Activated CD8-positive, alpha-beta T cell treated with anti-CD3 and anti-CD28 coated beads for 36 hours (primary cell): ENCODE measurements at regions not wholly inside any gene's neighbourhood (a gene's known extent, or its start where the extent isn't known, plus 50 kb on each side); places are given as distances from the start of the nearest gene placed in this dataset.

ENCODE experiments used
- ATAC-seq: fragments of 200-7000 bp; cut with Tn5 transposase; one replicate; pipeline ENCODE4 v1.10.0; 2021; ENCODE audit warnings: mild to moderate bottlenecking, moderate library complexity
- CTCF ChIA-PET: fragments of 350-600 bp; sonication (Branson Sonifier 250); formaldehyde crosslinking; loops from one replicate; lab custom pipeline; 2021; ENCODE audit warnings: antibody characterized with exemption; lab: Charles Lee
- POLR2A ChIA-PET: fragments of 350-600 bp; sonication (Branson Sonifier 250); formaldehyde crosslinking; loops from one replicate; lab custom pipeline; 2021; ENCODE audit warnings: antibody characterized with exemption; lab: Charles Lee
- DNase-seq: peaks from one replicate; pipeline ENCODE4 v3.0.0-alpha.2; 2020
- H3K27ac Mint-ChIP-seq: one replicate; pipeline ENCODE4 v1.8.0; 2021; ENCODE audit warnings: mild to moderate bottlenecking, mixed read lengths
- H3K27me3 Mint-ChIP-seq: one replicate; pipeline ENCODE4 v1.8.0; 2021; ENCODE audit warnings: mixed read lengths
- H3K36me3 Mint-ChIP-seq: one replicate; pipeline ENCODE4 v1.8.0; 2021; ENCODE audit warnings: low read depth, mixed read lengths
- H3K4me1 Mint-ChIP-seq: one replicate; pipeline ENCODE4 v1.8.0; 2021; ENCODE audit warnings: low read depth, mixed read lengths
- H3K4me3 Mint-ChIP-seq: one replicate; pipeline ENCODE4 v1.8.0; 2021; ENCODE audit warnings: mild to moderate bottlenecking, moderate library complexity, mixed read lengths
- H3K9me3 Mint-ChIP-seq: one replicate; pipeline ENCODE4 v1.8.0; 2021; ENCODE audit warnings: mixed read lengths
- CTCF ChIP-seq: fragments of 200-600 bp; IDR thresholded peaks from one replicate; pipeline ENCODE4 v1.8.0; 2022; ENCODE audit warnings: antibody characterized with exemption, mild to moderate bottlenecking
- intact Hi-C: fragments of 100-400 bp; cut with micrococcal nuclease; formaldehyde crosslinking; loops from one replicate; pipeline ENCODE4 v1.10.0; 2022

DNA sequence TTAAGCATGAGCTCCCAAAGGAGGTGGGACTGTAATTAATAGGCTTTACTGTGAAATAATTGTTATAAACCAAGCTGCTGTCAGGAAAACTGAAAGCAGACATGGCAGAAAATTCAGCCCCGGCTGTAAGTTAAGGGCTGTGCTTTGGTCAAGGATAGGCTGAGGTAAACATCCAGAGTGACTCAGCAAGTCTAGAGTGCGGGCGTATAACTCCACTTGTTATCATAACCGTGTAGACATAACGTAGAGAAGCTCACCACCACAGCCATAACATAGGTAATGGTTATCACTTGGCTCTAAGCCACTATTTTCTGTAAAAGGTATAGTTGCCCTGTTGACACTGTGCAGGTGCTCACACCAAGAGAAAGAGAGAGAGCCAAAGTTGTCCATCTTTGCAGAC, 316.8 kb downstream of the DCDC2C start:
- CTCF ChIA-PET: no interaction called here
- intact Hi-C loops: no loop called here
- H3K4me1 Mint-ChIP-seq: no peaks in the 10 kb centered on the region
- no peak for ATAC-seq
- no peak overlapping the region for H3K27ac Mint-ChIP-seq
- H3K36me3 Mint-ChIP-seq: no peaks in the 10 kb centered on the region
- H3K4me3 Mint-ChIP-seq: no peak overlapping the region
- POLR2A ChIA-PET: no interaction called here
- no peaks in the 10 kb centered on the region for H3K27me3 Mint-ChIP-seq
- peaks cover 5% of the 10 kb centered on the region for H3K9me3 Mint-ChIP-seq
- no peak for TF ChIP-seq CTCF
- no peak for DNase-seq

DNA sequence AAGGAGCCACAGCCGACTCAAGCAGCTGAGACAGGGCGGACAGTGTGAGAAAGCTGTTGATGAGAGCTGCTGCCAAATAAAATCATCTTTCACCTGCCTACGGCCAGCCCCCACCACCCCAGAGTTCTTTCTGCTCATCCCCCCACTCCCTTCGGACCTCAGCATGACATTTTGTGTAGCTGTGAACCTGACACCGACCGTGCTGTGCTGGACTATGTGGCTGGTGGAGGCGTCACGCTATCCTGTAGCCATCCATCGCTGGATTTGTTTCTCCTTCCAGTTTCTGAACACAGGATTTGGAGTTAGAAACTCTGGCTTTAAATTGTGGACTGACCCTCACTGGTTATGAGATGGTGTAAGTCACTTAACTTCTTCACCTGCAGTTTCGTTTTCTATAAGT, 317.3 kb downstream of the DCDC2C start:
- ChIA-PET POLR2A (no interaction called here), CTCF (no interaction called here)
- Mint-ChIP-seq H3K36me3 (no peaks in the 10 kb centered on the region), H3K4me3 (no peak overlapping the region), H3K27ac (no peak overlapping the region), H3K9me3 (peaks cover 5% of the 10 kb centered on the region), H3K27me3 (no peaks in the 10 kb centered on the region), H3K4me1 (no peaks in the 10 kb centered on the region)
- intact Hi-C loops: no loop called here
- ATAC-seq (no peak), DNase-seq (no peak)
- no peak for TF ChIP-seq CTCF

GRCh38 chr2:4024605-4025004, 321.2 kb downstream of the DCDC2C start:
- Mint-ChIP-seq H3K9me3 (no peaks in the 10 kb centered on the region), H3K27me3 (no peaks in the 10 kb centered on the region), H3K36me3 (no peaks in the 10 kb centered on the region), H3K27ac (no peak overlapping the region), H3K4me1 (no peaks in the 10 kb centered on the region), H3K4me3 (no peak overlapping the region)
- no peak for ATAC-seq
- no peak for TF ChIP-seq CTCF
- ChIA-PET POLR2A (no interaction called here), CTCF (no interaction called here)
- no peak for DNase-seq
- intact Hi-C loops: no loop called here

DNA sequence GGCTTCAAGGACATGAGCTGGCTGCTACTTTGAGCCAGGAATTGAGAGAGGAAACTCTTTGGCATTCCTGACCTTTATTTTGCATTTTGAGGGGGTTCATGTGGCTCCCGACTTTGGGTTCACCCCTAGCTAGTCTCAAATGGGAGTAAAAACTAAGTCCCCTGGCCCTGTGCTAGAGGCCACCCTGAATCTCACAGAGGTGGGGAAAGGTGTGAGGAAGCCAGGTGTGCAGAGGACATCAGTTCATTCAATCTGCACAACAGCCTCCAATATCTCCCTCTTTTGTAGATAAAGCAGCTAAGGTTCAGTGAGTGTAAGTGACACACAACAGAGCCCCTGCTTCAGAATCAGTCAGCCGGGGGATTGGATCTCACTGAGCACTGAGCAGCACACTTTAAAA, 325.7 kb downstream of the DCDC2C start:
- TF ChIP-seq CTCF: no peak
- DNase-seq: no peak
- intact Hi-C loops: no loop called here
- Mint-ChIP-seq H3K4me3 (no peak overlapping the region), H3K4me1 (no peaks in the 10 kb centered on the region), H3K27me3 (no peaks in the 10 kb centered on the region), H3K36me3 (no peaks in the 10 kb centered on the region), H3K9me3 (no peaks in the 10 kb centered on the region), H3K27ac (no peak overlapping the region)
- POLR2A ChIA-PET: no interaction called here
- ATAC-seq: no peak
- CTCF ChIA-PET: no interaction called here

DNA sequence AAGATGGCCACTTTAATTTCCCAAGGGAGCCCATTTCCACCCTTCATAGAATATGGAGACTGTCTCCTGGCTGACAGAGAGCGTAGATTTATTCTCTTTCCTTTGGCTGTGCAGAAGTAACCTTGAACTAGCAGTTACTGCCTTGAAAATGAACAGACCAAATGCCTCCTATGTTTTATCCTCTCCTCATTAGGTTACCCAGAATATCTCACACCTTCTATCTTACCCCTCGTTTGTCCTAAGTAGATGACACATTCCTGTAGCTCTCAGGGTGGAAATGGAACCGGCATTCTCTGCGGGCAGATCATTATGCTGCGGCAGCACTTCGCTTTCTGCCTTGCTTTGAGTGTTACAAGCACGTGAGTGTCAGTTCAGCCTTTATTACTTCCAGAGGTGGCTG, 336.5 kb downstream of the DCDC2C start:
- ChIA-PET POLR2A (no interaction called here), CTCF (no interaction called here)
- no peak for ATAC-seq
- H3K9me3 Mint-ChIP-seq: peaks cover 6% of the 10 kb centered on the region
- no peaks in the 10 kb centered on the region for H3K27me3 Mint-ChIP-seq
- H3K4me3 Mint-ChIP-seq: no peak overlapping the region
- H3K36me3 Mint-ChIP-seq: no peaks in the 10 kb centered on the region
- TF ChIP-seq CTCF: no peak
- H3K27ac Mint-ChIP-seq: no peak overlapping the region
- no peaks in the 10 kb centered on the region for H3K4me1 Mint-ChIP-seq
- no peak for DNase-seq
- intact Hi-C loops: no loop called here
